ENCODE measurements at regions not wholly inside any gene's neighbourhood (a gene's known extent, or its start where the extent isn't known, plus 50 kb on each side); places are given as distances from the start of the nearest gene placed in this dataset.
"Not testable (repeated sequence)": the region's sequence is repeated elsewhere in the genome, so short reads cannot be mapped to it uniquely, and the experiment has no call there.

DNA sequence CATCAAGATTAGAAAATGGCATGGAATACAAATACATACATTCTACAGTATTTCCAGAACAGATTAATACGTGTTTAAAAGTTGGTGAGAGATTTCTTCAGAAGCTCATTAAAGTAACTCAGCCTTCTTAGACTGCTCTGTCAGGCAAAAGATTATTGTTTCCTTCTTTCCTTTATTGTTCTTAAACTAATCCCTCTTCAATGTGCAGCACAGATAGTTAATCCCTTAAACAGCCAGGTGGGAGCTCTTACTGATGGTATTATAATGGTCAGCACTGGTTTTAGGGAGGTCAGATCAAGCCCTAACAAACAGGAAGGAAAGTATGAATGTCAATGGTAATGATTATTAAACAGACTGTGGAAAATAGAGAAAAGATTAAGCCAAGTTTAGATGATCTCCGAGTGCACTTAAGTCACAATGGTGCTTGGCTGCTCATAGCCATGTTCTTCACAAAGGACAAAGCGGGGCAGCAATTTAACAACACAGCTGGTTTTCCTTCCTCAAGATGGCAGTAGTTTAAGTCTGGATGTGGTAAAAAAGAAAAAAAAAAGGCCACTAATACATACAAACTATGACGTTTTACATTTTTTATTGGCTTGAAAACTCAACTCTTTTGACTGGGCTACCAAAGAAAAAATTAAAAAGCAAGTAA is 992.6 kb downstream of the PCDH9 start:
- no peak for DNase-seq (ENCODE audit: low spot score)

DNA sequence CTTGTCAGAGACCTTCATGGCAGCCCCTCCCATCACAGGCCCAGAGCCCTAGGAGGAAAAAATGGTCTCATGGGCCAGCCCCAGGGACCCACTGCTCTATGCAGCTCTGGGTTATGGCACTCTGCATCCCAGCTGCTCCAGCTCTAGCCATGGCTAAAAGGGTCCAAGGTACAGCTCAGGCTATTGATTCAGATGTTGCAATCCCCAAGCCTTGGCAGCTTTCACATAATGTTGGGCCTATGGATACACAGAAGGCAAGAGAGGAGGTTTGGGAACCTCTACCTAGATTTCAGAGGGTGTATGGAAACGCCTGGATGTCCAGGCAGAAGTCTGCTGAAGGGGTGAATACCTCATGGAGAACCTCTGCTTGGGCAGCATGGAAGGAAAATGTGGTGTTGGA is 996.0 kb downstream of the PCDH9 start:
- DNase-seq (ENCODE audit: low spot score) = no peak

GRCh38 chr13:66231958-66232357 is 998.2 kb downstream of the PCDH9 start:
- not testable (repeated sequence) for DNase-seq (ENCODE audit: low spot score)

- DNase-seq (ENCODE audit: low spot score) = peak; percentile 28
These were observed 1005.1 kb downstream of the PCDH9 start for GRCh38 chr13:66225072-66225471.

- DNase-seq (ENCODE audit: low spot score) = no peak
These were observed 1005.5 kb downstream of the PCDH9 start for GRCh38 chr13:66224663-66225062.

DNA sequence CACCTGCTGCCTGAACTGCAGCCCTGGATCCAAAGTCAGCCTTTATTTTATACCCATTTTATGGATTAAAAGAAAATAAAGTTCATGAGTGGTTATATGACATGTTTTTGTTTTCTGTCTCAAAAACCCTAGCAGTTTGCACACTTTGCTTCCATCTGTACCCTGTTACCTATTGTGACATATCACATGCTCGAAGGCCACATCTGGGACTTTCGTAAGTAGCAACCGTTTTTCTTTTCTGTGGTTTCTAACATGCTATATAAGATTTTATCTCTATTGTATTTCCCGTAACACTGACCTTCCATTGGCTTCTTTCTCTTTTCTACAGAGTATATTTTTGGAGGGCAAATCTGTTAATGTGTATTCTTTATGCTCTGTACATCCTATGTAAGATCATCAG is 1007.2 kb downstream of the PCDH9 start:
- no peak for DNase-seq (ENCODE audit: low spot score)

- no peak for DNase-seq (ENCODE audit: low spot score)
These were observed 1008.0 kb downstream of the PCDH9 start for GRCh38 chr13:66222127-66222526.

- DNase-seq (ENCODE audit: low spot score) = no peak
These were observed 1010.6 kb downstream of the PCDH9 start for GRCh38 chr13:66219506-66219905.

DNA sequence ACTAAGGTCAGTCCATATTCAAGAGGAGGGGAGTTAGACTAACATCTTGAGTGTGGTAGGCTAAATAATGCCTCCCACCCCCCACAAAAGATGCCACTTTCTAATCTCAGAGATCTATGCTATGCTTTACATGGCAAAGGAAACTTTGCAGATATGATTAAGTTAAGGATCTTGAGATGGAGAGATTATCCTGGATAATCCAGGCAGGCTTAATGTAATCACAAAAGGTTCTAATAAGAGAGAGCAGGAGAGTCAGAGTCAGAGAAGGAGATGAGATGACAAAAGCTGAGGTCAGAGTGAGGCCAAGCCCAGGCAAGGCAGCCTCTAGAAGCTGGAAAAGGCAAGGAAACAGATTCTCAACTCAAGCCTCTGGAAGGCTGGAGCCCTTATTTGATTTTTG is 1011.6 kb downstream of the PCDH9 start:
- no peak for DNase-seq (ENCODE audit: low spot score)

- DNase-seq (ENCODE audit: low spot score) = no peak
These were observed 1013.4 kb downstream of the PCDH9 start for GRCh38 chr13:66216728-66217127.

DNA sequence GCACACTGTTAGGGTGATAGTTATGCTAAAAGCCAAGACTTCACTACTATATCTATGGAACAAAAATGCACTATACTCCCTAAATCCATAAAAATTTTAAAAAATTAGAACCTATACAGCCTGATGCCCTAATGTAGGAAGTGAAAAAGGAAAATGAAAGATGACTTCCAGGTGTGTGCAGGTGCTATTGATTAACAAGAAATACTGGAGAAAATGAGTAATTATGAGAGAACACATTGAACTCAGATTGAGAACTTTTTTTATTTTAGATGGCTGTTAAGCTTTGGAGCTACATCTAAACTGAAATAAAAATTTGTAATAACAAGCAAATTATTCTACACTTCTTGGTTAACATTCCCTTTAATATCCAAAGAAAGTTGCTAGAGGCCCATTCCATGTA is 1015.7 kb downstream of the PCDH9 start:
- DNase-seq (ENCODE audit: low spot score) = no peak

GRCh38 chr13:66212511-66212910 is 1017.6 kb downstream of the PCDH9 start:
- DNase-seq (ENCODE audit: low spot score) = no peak

GRCh38 chr13:66210677-66211076 is 1019.5 kb downstream of the PCDH9 start:
- DNase-seq (ENCODE audit: low spot score) = peak; percentile 72

DNA sequence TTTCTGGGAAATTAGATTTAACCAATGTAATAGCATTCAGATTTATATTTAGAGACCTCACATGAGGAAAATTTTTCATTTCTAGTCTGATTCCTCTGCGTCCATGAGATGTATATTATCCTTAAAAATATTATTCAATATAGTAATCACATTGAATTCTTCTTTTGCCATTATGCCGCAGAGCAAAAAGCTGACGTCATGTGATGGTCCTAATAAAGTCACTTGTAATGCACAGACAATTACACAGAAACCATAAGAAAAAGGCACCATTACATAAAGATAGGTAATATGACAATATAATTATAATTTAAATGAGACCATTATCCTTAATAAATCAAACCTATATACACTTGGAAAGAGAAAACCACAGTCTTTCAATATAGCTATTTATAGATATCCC is 1021.5 kb downstream of the PCDH9 start:
- DNase-seq (ENCODE audit: low spot score) = no peak

DNA sequence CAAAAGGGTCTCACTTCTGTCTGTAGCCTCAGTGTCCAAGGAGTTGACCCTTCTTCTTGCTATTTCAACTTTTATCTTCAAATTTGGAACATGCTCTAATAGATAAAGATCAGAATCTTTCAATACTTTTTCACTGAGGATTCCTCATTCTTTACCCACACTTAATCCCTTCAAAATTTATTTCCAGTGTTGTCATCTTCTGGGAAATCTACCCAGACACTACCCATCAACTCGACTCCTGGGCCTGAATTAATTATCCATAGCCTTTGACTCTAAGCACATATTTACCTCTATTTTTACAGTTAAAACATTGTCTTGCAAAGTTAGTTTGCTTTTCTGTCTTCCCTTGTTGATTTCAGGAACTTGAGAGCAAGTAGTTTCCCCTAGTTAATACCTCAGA is 1022.5 kb downstream of the PCDH9 start:
- no peak for DNase-seq (ENCODE audit: low spot score)

GRCh38 chr13:66205807-66206206 is 1024.3 kb downstream of the PCDH9 start:
- no peak for DNase-seq (ENCODE audit: low spot score)

DNA sequence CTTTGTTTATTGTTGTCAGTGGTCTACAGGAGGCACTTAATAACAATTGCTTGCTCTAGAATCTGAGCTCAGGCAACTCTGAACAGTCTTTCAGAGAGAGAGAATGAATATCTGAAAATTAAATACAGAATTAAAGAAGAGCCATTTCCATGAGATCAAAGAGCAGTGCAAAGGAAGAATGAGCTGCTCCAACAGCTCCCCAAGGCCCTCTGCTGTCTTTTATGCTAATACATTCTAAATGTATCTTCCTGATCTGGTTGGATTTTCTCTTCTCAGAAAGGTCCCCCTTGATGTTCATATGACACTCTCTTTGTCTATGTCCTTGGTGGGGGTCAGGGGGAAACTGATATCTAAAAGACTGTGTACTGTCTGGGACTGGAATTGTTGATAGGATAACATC is 1029.6 kb downstream of the PCDH9 start:
- DNase-seq (ENCODE audit: low spot score) = peak; percentile 19

DNA sequence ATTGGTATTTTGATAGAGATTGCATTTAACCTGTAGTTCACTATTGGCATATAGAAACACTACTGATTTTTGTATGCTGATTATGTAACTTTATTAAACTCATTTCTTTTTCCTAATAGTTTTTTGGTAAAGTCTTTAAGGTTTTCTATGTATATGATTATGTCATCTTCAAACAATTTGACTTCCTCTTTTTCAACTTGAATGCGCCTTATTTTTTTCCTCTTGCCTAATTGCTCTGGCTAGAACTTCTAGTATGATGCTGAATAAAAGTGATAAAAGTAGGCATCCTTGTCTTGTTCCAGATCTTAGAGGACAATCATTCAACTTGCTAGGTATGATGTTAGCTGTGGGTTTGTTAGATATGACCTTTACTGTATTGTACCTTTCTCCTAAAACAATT is 1034.9 kb downstream of the PCDH9 start:
- no peak for DNase-seq (ENCODE audit: low spot score)

- DNase-seq (ENCODE audit: low spot score) = no peak
These were observed 1040.2 kb downstream of the PCDH9 start for GRCh38 chr13:66189986-66190385.

- no peak for DNase-seq (ENCODE audit: low spot score)
These were observed 1049.3 kb downstream of the PCDH9 start for GRCh38 chr13:66180836-66181235.

- no peak for DNase-seq (ENCODE audit: low spot score)
These were observed 1058.2 kb downstream of the PCDH9 start for GRCh38 chr13:66171920-66172319.

- no peak for DNase-seq (ENCODE audit: low spot score)
These were observed 1067.7 kb downstream of the PCDH9 start for GRCh38 chr13:66162470-66162869.

GRCh38 chr13:66159511-66159910 is 1070.6 kb downstream of the PCDH9 start:
- no peak for DNase-seq (ENCODE audit: low spot score)

DNA sequence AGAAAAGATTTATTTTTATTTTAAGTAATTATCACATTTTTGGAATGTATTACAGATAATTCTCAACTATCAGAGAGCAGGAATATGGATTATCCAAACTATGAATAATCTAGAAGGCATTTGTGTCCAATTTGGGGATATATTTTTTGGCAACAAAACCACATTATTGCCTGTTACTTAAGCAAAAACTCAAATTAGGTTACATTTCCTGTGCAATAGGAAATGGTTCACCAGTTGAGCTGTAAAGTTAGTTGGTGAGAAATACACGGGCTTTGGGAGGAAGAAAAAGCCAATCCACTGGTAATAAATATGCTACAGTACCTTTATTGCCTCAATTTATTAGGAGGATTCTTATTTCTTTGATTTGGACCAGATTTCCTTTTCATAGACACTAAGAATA is 1075.2 kb downstream of the PCDH9 start:
- DNase-seq (ENCODE audit: low spot score) = no peak

DNA sequence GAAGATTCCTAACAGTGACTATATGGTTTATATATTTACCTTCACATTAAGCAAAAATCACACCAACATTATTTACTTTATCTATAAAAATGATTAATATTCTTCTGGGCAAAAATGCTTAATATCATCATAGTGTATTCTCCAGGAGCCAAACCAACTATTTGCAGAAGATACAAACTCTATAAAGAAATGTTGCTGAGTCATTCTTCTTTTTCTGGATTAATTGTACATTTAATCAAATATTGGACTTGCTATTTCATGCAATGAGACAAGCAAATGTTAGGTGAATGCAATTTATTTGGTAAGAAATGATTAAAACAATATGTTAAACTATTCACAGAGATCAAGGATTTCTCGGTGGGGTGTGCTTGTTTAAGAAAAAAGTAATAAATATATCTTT is 1075.8 kb downstream of the PCDH9 start:
- DNase-seq (ENCODE audit: low spot score) = no peak

All from COLO829 (cell line).